ENCODE measurements at regions not wholly inside any gene's neighbourhood (a gene's known extent, or its start where the extent isn't known, plus 50 kb on each side); places are given as distances from the start of the nearest gene placed in this dataset.

DNA sequence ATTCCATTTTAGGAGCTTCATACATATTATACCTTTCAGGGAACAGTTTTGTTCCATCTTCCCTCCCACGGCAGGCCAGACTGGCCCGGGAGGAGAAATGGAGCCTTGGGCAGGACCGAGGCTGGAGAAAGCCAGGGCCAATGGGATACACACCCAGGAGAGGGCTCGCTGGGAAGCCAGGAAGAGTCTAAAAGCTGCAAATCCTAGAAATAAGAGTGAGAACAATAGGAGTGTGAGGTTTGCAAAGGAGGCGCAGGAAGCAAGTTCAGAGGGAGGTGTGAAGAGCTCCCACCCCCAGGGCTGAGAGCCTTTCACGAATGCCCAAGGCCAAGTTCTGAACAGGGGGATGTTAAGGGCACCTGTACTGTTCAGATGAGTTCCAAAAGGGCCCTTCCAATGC is 67.5 kb upstream of the CPSF6 start:
- TF ChIP-seq POLR2A (IDR thresholded peaks at IDR 0.05; ENCODE audit: low read depth, low read length) (no peak), TAF1 (IDR thresholded peaks at IDR 0.05; ENCODE audit: borderline replicate concordance, low read depth, low read length) (no peak)
